Osteocyte (in vitro differentiated cells): ENCODE measurements at regions not wholly inside any gene's neighbourhood (a gene's known extent, or its start where the extent isn't known, plus 50 kb on each side); places are given as distances from the start of the nearest gene placed in this dataset.

Experiments used
- DNase-seq: peaks from one replicate; pipeline ENCODE4 v3.0.0; 2021; ENCODE audit warnings: mixed read lengths; ENCODE audit not compliant: unreplicated experiment; ENCODE audit errors: extremely low spot score
- H3K27ac Mint-ChIP-seq: one replicate; pipeline ENCODE4 v1.8.0; 2021; ENCODE audit warnings: mild to moderate bottlenecking, mixed read lengths; ENCODE audit not compliant: unreplicated experiment
- H3K27me3 Mint-ChIP-seq: one replicate; pipeline ENCODE4 v1.8.0; 2021; ENCODE audit warnings: mixed read lengths; ENCODE audit not compliant: unreplicated experiment
- H3K36me3 Mint-ChIP-seq: one replicate; pipeline ENCODE4 v1.8.0; 2021; ENCODE audit warnings: mixed read lengths; ENCODE audit not compliant: unreplicated experiment
- H3K4me1 Mint-ChIP-seq: one replicate; pipeline ENCODE4 v1.8.0; 2021; ENCODE audit warnings: mixed read lengths; ENCODE audit not compliant: unreplicated experiment
- H3K4me3 Mint-ChIP-seq: one replicate; pipeline ENCODE4 v1.8.0; 2021; ENCODE audit warnings: mild to moderate bottlenecking, moderate library complexity, mixed read lengths; ENCODE audit not compliant: unreplicated experiment
- H3K9me3 Mint-ChIP-seq: one replicate; pipeline ENCODE4 v1.8.0; 2021; ENCODE audit warnings: mixed read lengths; ENCODE audit not compliant: unreplicated experiment
- TF ChIP-seq, protein P1 (sequence below): fragments of 200-600 bp; sonication (generic); IDR thresholded peaks from 2 replicates; pipeline ENCODE4 v1.5.0; 2021; ENCODE audit warnings: antibody characterized with exemption, mild to moderate bottlenecking, moderate library complexity

DNA sequence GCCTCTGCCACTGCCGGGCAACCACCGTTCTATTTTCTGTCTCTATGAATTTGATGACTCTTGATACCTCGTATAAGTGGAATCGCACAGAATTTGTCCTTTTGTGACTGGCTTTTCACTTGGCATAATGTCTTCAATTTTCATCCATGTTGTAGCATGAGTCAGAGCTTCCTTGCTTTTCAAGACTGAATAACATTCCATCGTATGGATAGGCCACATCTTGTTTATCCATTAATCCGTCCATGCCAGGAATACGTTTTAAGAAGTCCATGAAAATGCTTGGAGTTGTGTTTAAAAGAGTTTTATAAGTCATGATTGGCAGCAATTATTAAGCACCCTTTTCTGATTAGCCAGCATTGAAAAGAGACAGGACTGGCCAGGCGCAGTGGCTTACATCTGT, 53.6 kb upstream of the CLDN10 start:
- Mint-ChIP-seq H3K9me3 (peaks cover 13% of the 10 kb centered on the region), H3K4me3 (no peak overlapping the region), H3K4me1 (no peaks in the 10 kb centered on the region), H3K27me3 (peaks cover 12% of the 10 kb centered on the region), H3K36me3 (peaks cover 2% of the 10 kb centered on the region), H3K27ac (no peak overlapping the region)
- no peak for DNase-seq
- TF ChIP-seq, protein P1, sequence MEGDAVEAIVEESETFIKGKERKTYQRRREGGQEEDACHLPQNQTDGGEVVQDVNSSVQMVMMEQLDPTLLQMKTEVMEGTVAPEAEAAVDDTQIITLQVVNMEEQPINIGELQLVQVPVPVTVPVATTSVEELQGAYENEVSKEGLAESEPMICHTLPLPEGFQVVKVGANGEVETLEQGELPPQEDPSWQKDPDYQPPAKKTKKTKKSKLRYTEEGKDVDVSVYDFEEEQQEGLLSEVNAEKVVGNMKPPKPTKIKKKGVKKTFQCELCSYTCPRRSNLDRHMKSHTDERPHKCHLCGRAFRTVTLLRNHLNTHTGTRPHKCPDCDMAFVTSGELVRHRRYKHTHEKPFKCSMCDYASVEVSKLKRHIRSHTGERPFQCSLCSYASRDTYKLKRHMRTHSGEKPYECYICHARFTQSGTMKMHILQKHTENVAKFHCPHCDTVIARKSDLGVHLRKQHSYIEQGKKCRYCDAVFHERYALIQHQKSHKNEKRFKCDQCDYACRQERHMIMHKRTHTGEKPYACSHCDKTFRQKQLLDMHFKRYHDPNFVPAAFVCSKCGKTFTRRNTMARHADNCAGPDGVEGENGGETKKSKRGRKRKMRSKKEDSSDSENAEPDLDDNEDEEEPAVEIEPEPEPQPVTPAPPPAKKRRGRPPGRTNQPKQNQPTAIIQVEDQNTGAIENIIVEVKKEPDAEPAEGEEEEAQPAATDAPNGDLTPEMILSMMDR, result no peak

DNA sequence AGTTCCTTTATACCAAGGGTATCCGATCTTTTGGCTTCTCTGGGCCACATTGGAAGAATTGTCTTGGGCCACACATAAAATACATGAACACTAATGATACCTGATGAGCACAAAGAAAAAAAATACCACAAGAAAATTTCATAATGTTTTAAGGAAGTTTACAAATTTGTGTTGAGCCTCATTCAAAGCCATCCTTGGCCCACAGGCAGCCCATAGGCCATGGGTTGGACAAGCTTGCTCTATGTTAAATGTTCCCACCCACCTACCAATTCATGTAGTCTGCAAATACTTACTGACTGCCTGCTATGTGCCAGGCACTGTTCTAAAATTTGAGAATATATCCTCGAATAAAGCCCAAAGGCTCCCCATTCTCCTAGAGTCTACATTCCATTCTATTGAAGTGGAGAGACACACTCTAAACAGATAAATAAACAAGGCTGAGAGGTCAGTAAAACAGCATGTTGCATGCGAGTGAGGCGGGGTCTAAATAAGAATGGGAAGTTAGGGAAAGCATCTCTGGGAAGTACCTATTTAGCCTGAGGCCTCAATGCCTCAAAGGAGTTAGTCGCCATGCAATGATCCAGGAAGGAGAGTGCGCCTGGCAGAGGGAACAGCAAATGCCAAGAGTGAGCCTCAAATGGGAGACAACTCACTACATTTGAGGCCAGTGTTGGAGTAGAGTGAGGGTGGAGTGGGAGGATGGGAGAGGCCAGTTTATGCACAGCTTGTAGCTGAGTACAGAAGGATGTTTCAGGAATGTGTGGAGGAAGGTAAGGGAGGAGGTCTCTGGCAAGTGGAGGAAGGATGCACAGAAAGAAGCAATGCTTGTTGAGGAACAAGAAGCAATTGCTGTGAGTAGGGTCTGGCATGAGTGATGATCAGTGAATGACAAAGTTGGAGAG, 52.5 kb upstream of the CLDN10 start:
- DNase-seq, result peak; percentile 49
- Mint-ChIP-seq H3K4me3 (no peak overlapping the region), H3K4me1 (no peaks in the 10 kb centered on the region), H3K27ac (no peak overlapping the region), H3K27me3 (peaks cover 16% of the 10 kb centered on the region), H3K9me3 (peaks cover 13% of the 10 kb centered on the region), H3K36me3 (peaks cover 2% of the 10 kb centered on the region)
- TF ChIP-seq, protein P1, result no peak

DNA sequence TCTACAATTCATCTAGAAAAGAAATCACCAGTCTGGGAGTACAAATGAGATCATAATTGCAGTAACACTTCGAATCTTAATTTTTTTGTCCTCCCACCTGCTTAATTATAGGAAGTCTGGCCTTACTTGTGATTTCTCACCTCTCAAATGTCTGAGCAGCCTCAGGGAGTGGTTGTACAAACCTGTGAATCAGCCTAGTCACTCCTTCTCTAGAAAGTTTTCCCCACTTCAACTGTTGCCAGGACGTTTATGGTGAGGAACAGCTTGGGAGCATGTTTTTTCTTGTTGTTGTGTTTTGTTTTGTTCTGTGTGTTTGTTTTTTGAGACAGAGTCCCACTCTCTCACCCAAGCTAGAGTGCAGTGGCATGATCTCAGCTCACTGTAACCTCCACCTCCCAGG, 50.3 kb upstream of the CLDN10 start:
- no peaks in the 10 kb centered on the region for H3K4me1 Mint-ChIP-seq
- peaks cover 2% of the 10 kb centered on the region for H3K36me3 Mint-ChIP-seq
- no peak overlapping the region for H3K4me3 Mint-ChIP-seq
- no peak overlapping the region for H3K27ac Mint-ChIP-seq
- TF ChIP-seq, protein P1, result no peak
- no peak for DNase-seq
- H3K9me3 Mint-ChIP-seq, result peaks cover 13% of the 10 kb centered on the region
- peaks cover 19% of the 10 kb centered on the region for H3K27me3 Mint-ChIP-seq
